Fibroblast of skin of back (primary cell): ENCODE measurements at regions not wholly inside any gene's neighbourhood (a gene's known extent, or its start where the extent isn't known, plus 50 kb on each side); places are given as distances from the start of the nearest gene placed in this dataset.

Experiments used
- DNase-seq: peaks from one replicate; pipeline ENCODE4 v3.0.0-alpha.2; 2013

DNA sequence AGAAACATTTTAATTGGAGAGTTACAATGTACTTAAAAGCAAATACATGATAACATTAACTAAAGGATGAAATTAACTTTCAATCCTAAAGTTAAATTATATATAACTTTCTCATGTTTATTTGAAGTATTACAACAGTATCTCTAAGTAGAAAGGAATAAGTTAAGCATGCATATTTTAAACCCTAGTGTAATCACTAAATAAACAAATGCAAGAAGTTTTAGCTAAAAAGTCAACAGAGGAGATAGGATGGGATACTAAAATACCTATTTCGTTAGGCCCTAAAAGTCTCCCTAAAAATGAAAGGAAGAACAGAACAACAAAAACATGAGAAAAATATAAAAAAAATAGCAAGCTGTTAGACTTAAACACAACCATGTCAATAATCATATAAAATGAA lies 361.3 kb upstream of the THBS1 start:
- DNase-seq, result no peak

DNA sequence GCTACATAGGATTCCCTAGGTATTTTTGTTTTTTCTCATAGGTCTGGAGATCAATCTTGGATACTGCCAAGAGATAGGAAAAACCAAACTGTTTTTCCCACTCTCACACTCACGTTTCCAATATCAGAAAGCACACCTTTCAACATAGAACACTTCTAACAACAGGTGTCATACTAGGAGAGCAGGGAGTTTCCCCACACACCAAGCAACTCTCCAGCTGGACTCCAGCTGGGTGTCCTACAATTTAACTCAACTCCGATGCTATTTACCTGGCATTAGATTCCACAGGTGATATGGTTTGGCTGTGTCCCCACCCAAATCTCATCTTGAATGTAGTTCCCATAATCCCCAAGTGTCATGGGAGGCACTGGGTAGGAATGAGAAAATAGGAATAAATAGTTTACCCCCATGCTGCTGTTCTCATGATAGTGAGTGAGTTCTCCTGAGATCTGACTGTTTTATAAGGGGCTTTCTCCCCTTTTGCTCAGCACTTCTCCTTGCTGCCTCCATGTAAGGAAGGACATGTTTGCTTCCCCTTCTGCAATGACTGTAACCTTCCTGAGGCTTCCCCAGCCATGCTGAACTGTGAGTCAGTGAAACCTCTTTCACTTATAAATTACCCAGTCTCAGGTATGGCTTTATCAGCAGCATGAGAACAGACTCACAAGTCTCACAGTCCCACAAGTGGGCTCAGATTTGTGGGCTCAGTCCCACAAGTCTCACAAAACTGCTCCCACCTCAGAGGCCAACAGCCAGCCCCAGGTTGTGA lies 354.5 kb upstream of the THBS1 start:
- DNase-seq, result no peak

DNA sequence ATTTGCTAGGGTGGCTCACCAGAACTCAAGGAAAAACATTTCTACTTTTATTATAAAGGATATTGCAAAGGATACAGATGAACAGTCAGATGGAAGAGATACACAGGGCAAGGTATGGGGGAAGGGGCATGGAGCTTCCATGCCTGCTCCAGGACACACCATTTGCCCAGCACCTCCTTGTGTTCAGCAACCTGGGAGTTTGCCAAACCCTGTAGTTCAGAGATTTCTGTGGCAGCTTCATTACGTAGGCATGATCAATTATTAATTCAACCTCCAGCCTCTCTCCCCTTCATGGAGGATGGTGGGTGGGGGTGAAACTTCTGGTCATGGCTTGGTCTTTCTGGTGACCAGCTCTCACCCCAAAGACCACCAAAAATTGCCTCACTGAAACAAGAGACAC lies 353.9 kb upstream of the THBS1 start:
- DNase-seq, result no peak

DNA sequence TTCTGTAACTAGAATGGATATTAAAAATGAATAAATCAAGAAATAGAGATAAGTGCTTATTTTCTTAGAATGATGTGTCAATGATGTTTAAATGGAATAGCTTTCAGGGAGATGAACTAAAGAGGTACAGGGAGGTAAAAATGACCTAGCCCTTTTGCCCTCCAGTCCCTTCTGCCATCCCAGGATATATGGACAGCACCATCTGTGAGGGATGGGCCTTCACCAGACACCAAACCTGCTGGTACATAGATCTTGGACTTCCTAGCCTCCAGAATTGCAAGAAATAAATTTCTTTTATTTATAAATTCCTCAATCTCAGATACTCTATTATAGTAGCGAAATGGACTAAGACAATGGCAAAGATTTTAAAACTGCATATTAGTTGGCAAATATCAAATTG lies 352.0 kb upstream of the THBS1 start:
- DNase-seq, result no peak

DNA sequence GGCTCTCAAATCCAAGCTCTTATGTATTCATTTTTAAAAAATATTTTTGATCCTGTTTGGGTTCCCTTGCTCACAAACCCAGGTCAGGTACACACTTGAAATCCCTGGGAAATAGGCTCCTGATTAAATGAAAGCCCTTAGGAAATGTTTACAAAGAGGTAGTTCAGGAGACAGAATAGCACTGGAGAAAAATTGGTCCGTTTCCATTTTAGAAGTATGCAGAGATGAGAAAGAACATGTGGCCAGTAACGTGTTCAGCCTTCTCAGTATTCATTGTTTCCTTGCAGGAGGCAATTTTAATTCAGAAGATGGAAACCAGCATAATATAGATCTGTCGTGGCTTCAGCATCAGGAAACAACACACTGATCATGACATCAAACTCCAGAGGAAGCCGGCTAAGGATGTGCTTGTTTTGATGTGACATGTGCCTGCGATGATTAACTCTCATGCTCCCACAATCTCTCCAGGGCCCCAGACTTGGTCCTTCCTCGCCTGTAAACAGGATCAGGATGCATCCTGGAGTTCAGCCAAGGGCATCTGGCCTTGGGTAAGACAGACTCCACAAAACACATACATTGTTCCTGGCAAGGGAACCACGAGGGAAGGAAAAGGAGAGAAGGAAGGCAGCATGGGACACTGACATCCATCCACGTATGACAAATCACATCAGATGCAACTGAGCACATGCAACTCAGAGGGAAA lies 350.5 kb upstream of the THBS1 start:
- peak; percentile 59 for DNase-seq

DNA sequence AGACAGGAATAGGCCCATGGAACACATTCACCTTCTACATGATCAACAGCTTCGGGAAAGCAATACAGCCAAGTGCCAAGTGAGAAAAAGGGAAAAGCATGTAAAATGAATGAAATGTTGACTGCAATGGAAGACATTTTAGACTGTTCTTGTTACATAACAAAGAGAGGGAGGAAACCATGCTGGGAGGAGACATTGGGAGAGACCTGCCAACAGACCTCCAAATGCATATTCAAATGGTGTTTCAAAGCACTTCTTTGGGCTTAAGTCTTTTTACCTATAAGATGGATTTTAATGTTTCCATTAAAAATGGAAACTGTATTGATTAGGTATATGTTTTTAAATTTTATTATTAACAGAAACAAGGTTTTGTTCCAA lies 350.0 kb upstream of the THBS1 start:
- no peak for DNase-seq

DNA sequence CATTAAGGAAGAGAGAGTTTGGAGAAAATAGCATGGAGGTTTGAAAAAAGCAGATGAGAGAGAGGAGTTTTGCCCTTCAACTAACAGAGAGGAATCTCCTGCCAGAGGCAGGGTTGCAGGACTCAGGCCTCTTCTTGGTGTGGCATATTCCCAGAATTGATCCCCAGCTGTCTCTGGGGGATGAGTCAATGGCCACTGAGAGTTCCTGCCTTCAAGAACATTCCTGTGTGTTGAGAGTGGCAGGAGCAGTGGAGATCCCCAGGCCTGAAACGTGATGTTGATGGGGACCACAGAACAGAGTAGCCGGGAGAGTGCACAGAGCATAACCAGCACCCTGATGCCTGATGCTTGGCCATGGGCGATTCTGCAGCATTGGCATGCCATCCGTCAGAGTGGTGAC lies 348.4 kb upstream of the THBS1 start:
- DNase-seq, result peak; percentile 99

DNA sequence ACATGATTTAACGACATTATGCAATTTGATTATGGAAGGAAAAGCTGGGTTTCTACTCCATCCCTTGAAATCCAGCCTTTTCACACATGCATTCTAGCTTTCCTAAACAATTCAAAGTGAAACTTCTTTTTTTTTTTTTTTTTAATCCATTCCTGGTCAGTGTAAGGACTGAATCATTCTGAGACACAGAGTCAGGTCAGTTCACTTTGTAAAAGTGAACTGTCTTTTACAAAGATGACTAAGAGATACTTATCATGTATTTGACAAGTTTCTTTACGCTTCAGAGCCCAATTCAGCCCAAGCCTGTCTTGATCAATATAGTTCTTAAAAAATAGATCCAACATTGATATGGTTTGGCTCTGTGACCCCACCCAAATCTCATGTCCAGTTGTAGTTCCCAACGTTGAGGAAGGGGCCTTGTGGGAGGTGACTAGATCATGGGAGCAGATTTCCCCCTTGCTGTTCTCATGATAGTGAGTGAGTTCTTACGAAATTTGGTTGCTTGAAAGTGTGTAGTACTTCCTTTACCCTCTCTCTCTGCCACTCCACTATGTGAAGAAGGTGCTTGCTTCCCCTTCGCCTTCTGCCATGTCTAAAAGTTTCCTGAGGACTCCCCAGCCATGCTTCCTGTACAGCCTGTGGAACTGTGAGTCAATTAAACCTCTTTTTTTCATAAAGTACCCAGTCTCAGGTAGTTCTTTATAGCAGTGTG lies 345.6 kb upstream of the THBS1 start:
- peak; percentile 51 for DNase-seq

DNA sequence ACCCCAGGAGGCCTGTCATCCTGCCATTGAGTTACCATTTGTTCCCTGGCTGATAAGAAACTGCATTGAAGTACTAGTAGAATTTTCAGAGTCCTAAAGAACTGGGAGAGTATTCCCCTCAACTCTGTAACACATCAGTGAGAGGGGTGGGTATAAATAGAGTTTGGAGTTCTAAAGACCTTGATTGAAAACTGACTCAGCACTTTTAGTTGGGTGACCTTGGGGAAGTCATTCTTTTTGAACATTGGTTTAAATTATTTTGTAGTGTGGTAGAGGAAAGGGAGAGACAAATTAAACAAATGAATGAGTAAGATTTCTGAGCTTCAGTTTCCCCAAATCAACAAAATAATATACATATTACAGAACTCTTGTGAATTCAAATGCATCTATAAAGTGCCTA lies 344.5 kb upstream of the THBS1 start:
- no peak for DNase-seq

DNA sequence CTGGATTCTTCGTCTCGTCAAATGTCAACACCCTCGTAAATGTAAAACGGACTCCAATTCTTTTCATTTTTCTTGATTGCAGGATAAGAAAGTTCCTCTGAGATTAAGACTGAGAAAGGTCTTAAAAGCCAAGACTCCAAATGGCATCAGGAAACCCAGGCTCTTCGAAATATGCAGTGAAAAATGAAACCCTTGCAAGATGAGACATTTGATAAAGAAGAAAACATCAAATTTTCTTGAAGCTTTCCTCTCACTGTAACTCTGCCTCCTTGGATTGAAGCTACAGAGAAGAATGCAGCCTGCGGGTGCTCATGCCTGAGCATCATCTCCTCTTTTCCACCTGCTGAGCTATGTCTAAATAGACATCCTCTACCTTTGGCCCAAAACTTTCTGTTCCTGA lies 342.4 kb upstream of the THBS1 start:
- no peak for DNase-seq

DNA sequence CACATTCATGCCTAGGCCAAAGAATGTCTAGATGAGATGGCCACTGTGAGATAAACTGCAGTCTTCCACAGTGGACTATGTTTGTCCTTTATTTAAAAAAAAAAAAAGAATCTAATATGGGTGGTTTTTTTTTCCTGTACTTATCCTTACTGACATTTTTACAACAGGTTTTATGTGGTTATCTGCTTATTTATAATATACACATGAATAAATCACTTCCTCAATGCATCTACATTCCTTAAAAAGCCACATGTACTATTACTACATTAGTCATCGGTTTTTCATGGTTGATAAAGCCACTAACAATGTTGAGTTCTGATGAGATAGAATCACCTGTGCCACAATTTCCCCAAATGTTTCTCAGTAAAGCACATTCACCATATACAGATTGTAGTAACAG lies 341.3 kb upstream of the THBS1 start:
- DNase-seq, result peak; percentile 76

DNA sequence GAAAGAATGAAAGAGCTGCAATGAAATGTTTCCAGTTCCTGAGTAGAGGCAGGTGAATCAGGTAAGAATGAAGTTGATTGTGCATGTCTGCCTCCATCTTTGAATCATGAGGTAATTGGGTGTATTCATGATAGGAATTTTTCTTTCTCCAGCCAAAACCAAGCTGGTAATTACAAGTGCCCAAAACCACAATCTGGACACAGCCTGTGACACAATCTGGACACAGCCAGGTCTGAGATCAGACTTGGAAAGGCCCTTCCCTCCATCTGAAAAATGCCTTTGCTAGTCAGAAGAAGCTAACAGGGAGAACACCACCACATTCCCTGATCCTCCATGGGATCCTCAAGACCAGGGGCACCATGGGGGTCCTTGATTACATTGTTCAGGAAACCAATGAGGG lies 338.5 kb upstream of the THBS1 start:
- peak; percentile 56 for DNase-seq

DNA sequence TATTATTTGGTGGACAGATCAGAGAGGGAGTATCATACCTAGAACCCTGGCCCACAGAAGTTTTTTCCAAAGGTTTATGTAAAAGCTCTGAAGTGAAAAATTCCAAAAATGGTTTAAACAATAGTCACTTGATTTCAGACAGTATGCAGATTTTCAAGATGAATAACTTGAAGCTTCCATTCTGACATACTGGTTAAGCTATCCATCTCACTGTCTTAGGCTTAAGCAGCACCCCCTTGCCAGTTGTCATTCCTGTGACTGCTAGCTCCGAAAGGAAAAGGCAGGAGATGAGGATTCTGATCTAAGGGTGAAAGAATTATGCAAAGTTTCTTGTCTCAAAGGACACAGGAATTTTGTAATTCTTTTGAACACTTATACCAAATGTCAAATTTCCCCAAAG lies 337.5 kb upstream of the THBS1 start:
- peak; percentile 85 for DNase-seq

DNA sequence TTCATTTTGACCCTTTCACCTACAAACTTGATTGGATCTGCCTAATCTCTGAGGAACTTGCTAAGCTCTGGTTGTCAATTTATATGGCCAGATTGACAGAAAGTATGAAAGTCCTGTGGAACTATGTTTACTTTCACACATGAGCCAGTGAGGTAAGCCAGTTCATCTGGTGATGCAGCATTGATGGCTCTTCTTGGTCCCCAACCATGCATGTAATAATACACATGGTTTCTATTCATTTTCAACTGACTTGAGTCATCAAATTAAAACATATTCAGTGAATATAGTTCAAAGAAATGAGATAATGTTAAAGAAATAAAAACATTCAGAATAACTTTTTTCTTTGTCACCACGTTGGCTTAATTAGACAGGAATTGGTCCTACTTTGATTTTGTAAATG lies 336.1 kb upstream of the THBS1 start:
- peak; percentile 34 for DNase-seq

DNA sequence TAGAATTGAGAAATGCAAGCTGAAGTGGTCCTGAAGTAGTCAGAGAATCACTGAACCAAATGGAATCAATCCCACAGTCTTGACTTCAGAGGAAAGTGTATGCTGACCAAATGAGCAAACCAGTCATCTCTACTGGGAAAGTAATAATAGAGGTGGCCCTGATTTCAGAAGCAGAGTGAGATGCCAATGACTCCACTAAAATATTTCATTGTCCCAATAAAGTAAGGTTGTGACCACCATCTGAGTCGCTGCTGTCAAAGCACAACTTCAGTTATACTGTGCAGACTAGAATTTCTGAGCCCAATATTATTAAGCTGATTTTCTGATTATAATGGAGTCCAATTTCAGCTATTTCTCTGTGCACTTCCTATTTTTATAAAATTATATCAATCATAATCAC lies 334.4 kb upstream of the THBS1 start:
- DNase-seq, result peak; percentile 52

DNA sequence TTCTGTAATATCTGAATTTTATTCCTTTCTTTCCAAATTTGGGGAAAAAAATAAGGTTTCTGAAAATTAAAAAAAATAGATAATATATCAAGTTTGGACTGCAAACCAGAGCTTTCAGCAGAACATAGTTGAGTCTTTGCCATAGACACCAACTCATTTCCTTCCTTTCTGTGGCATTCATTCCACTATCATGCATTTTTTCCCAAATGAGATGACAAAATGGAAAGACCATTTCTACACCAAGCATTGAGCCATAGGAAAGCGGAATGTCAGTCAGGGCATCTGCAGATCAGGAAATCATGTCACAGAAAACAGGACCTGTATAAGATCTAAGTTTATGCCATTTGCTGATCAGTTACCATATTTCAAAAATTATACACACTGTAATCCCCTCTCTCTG lies 333.3 kb upstream of the THBS1 start:
- DNase-seq, result peak; percentile 81

DNA sequence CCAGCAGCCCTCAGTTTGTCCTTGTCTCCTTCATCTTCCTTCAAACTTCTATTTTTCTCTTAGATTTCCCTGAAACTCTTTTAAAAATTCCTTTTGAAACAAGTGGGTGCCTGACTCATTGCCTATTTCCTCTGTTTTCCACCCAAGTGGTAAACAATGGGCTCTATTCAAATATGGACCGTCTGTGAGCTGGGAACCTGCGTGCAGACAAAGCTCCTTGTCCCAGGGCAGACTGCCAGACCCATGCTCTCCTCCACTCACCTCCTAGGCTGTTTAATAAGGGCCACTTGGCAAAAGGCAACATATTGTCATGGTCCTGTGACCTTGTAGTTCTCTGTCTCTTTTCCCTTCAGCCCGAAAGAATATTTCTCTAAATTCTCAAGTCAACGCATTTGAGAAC lies 332.7 kb upstream of the THBS1 start:
- DNase-seq, result peak; percentile 51

DNA sequence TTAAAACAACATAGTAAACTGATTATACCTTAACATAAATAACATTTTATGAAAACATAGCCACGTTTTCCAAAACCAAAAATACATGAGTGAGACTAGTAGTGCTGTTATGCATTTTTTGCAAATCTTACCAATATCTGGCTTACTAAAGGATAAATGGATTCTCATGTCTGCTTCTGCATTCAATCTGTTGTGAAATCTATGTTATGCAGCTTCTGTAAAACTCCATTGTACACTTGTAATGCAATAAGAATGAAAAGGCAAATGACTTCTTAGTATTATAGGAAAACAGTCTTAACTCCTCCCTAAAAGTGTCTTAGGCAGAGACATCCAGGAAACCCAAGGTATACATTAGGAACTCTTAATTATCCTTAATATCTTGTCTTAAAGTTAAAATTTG lies 330.9 kb upstream of the THBS1 start:
- no peak for DNase-seq

DNA sequence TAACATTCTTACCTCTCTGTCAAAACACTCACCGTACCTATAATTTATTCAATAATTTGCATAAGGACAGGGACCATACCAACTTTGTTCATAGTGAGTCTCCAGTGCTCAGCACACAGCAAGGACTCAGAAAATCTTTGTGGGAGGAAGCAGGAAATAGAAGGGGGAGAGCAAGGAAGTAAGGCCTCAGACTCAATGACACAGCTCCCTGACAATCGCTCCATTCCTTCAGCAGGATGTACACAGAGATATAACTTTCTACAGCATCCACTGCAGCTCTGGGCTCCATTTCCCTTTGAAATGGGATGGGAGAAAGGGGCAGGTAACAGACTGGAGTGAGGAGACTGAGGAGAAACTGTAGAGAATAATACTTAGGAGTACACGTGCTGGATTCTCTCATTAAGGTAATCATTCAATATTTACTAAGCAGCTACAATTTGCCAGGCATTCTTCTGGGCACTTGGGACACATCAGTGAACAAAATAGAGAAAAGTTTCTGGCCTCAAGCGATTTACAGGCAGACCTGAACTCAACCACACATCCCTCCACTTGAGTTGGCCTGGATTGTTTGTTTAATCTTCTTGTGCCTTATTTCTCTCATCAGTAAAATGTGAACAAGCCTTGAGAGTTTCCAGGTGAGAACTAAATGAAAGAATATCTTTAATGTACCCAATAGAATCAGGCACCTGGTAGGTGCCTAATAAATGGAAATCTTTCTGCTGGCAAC lies 330.3 kb upstream of the THBS1 start:
- no peak for DNase-seq

DNA sequence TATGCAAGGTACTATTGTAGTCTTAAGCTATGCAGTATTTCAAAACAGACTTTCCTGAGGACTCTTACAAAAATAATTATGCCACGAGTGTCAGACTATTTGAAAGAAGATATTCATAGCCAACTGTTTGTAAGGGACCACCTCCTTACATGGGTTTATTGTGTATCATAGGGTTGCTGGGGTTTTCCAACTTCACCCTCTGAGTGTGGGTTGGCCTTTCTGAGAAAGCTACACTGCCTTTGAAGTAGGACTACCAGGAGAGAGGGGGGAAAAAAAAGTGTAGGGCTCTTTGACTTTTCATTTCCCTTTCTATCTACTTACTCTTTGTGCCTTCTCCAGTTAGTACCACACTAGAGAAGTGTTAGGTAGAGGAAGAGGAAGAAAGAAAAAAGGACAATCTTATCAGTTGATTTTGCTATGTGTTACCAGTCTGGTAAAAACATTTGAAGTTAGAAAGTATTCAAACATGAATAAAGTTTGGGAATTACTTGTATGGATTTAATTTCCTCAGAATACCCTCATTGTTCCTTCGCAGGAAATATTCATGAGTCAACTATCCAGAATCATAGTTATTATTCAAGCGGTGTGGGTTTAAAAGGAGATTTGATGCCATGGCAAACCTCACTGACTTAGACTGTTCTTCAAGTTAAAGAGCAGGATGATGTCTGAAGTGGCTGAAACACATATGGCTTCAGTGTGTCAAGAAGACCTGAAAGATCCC lies 329.3 kb upstream of the THBS1 start:
- peak; percentile 71 for DNase-seq

DNA sequence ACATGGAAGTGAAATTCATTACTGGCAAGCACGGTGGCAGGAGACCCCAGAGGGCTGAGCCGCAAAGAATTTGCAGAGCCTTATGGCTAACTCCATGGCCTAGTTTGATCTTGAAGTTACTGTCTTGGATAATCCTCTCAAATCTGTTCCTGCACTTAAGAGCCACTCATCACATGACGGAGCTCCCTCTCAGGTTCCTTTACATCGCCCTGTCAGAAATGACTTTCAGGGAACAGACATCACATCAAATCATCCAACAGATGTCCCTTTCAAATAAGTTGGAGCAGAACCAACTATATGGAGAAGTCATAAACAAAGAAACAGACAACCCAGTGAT lies 328.8 kb upstream of the THBS1 start:
- DNase-seq, result no peak

DNA sequence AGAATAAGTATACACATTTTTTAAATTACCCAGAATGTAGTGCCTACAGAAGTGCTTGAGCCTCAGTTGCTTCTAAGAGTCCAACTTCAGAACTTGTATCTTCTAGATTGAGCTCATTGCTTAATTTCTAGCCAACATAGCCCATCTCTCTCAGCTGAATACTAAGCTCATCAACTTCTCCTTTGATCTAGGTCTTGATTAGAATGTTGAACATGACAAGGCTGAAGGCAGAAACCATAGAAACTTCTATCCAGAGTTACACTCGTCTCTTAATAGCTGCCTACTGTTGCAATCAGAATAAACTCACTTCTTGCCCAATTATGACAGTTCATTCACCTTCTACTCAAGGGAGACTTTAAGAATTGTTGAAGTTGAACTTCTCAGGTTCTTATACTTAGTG lies 327.3 kb upstream of the THBS1 start:
- DNase-seq, result no peak

DNA sequence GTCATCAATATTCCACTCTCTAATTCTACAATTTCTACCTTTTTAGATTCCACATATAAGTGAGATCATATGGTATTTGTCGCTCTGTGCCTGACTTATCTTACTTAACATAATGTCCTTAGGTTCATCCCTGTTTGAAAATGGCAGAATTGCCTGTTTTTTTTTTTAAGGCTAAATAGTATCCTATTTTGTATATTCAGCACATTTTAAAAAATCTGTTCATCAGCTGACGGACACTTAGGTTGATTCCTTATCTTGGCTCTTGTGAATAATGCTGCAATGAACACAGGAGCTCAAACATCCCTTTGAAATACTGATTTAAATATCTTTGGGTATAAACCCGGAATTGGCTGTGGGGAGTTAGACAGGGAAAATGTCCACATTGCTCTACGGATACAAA lies 326.7 kb upstream of the THBS1 start:
- DNase-seq, result no peak
